Renal cortex interstitium (tissue), 11 donors: ENCODE measurements at regions not wholly inside any gene's neighbourhood (a gene's known extent, or its start where the extent isn't known, plus 50 kb on each side); places are given as distances from the start of the nearest gene placed in this dataset.
A peak's percentile ranks its signal among the peaks of the same experiment; 100 is the strongest.

Experiments
- DNase-seq, 11 donors: peaks; one replicate each; pipeline ENCODE4 v3.0.0-alpha.2; 2013; ENCODE audit warnings: low read depth in 9 of 11, low spot score in 4 of 11; ENCODE audit errors: extremely low read depth in 1 of 11

GRCh38 chr2:104746299-104746698, 107.6 kb upstream of the POU3F3 start:
- DNase-seq, result no peak

DNA sequence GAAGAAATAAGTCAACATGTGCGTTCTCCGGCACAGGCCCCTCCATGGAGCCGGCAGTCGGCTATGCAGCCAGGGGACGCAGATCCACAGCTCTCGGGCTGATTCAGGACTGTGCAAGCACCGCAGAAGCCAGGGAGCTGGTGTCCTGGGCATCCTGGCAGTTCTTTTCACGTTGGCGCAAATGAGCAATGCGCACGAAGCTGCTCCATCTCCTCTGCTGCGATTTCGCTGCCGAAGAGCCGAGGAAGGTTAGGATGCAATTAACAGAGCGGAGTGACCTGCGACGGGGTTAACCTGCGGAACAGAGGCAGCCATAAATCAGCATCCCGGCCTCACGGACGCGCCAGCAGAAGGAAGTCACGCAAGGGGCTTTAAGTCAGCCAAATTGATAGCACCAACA, 107.1 kb upstream of the POU3F3 start:
- peak in 5 of 11 donors; percentile 8 to 37 (median 25) for DNase-seq

GRCh38 chr2:104749856-104750460, 104.0 kb upstream of the POU3F3 start:
- DNase-seq, result no peak

GRCh38 chr2:104752504-104752903, 101.4 kb upstream of the POU3F3 start:
- no peak for DNase-seq

- DNase-seq, result no peak
These were observed 98.7 kb upstream of the POU3F3 start for GRCh38 chr2:104755026-104755878.

GRCh38 chr2:104756118-104756517, 97.8 kb upstream of the POU3F3 start:
- no peak for DNase-seq

GRCh38 chr2:104757056-104757455, 96.9 kb upstream of the POU3F3 start:
- no peak for DNase-seq

GRCh38 chr2:104758199-104758620, 95.7 kb upstream of the POU3F3 start:
- peak in 1 of 11 donors; percentile 28 for DNase-seq

DNA sequence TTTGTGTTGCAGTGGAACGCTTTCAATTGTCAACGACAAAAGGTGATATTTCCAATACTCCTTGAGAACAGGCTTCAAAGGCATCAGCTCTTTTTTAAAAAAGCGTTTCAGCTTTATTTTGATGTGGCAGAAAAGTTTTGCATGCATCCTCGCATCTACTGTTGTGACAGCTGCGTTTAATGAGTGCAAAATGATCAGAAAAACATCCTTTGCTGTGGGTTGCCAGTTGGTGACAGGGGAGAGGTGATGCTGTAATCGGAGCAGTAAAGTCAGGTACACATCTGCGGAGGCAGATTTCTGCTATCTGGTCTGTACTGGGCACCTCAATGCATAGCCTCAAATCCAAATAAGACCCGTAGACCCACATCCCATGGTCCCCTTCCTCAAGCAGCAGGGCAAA, 91.9 kb upstream of the POU3F3 start:
- no peak for DNase-seq

DNA sequence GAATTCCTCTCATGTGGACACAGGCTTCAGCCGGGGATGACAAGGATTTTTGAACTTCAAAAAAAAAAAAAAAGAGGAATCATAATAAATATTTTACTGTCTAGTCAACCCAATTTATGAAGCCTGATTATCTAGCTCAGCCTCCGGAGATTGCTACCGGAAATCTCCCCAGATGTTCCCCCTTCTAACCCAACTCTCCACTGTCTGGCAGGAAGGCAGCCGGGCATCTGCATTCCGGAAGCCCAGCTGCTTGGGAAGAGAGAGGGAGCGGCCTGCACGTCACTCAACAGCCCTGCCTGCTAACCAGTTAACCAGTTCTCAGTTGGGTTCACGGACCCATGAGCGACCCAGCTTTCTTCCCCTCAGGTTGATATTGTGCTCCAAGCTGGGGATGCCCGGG, 87.2 kb upstream of the POU3F3 start:
- DNase-seq, result no peak

GRCh38 chr2:104768694-104769093, 85.2 kb upstream of the POU3F3 start:
- DNase-seq, result no peak

DNA sequence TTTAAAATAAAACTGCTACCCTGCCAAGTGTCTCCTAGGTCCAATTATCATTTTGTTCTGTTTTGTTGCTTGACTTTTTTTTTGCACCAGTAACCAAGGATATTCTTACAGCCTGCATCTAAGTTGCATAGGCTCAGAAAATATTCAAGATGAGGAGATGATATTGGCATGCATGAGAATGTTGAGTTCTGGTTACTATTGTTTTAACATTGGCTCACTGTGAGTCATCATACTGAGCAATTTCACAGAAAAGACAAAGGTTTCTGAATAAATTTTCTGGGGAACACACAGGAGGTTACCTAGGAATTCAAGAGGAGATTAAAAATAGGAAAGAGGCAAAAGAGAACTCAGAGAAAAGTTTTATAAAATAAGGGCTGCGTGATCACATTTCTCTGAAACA, 84.8 kb upstream of the POU3F3 start:
- DNase-seq, result no peak

DNA sequence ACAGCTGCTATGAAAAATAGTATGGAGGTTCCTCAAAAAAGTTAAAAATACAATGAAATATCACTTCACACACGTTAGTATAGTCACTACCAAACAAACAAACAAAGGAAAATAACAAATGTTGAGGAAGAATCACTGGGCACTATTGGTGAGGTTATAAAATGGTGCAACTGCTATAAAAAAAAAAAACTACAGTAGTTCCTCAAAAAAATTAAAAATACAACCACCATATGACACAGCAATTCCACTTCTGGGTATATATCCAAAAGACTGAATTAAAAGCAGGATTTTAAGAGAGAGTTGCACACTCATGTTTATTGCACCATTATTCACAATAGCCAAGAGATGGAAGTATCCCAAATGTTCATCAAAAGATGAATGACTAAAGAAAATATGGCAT, 80.9 kb upstream of the POU3F3 start:
- DNase-seq, result no peak

DNA sequence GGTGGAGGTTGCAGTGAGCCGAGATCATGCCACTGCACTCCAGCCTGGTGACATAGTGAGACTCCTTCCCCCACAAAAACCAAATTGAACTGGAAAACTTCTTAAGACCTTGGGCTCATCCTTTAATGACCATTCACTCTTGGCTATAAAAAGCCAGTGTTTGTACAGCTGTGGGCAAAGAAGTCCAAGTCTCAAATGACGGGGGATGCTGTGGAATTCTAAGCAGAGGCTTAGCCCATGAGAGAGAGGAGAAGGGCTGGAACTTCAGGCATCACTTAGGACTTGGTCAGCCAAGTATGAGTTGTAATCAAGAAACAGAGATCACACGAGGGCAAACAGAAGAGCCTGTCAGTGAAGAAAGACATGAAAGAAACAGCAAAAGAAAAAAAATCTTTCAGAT, 79.3 kb upstream of the POU3F3 start:
- DNase-seq, result peak in 1 of 11 donors; percentile 23

- DNase-seq, result no peak
These were observed 76.2 kb upstream of the POU3F3 start for GRCh38 chr2:104777721-104778120.

DNA sequence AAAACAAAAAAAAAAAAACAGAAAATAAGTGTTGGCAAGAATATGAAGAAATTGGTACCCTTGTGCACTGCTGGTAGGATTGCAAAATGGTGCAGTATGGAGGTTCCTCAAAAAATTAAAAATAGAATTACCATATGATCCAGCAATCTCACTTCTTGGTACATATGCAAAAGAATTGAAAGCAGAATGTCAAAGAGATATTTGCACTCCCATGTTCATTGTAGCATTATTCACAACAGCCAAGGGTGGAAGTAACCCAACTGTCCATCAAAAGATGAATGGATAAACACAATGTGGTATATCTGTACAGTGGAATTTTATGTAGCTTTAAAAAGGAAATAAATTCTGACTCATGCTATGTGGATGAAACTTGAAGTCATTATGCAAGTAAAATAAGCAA, 72.8 kb upstream of the POU3F3 start:
- no peak for DNase-seq

- no peak for DNase-seq
These were observed 69.7 kb upstream of the POU3F3 start for GRCh38 chr2:104784264-104784663.

- DNase-seq, result no peak
These were observed 67.7 kb upstream of the POU3F3 start for GRCh38 chr2:104786204-104786603.

- DNase-seq, result no peak
These were observed 67.1 kb upstream of the POU3F3 start for GRCh38 chr2:104786821-104787220.

GRCh38 chr2:104787298-104788065, 66.4 kb upstream of the POU3F3 start:
- DNase-seq, result no peak
